ENCODE measurements at regions not wholly inside any gene's neighbourhood (a gene's known extent, or its start where the extent isn't known, plus 50 kb on each side); places are given as distances from the start of the nearest gene placed in this dataset.

DNA sequence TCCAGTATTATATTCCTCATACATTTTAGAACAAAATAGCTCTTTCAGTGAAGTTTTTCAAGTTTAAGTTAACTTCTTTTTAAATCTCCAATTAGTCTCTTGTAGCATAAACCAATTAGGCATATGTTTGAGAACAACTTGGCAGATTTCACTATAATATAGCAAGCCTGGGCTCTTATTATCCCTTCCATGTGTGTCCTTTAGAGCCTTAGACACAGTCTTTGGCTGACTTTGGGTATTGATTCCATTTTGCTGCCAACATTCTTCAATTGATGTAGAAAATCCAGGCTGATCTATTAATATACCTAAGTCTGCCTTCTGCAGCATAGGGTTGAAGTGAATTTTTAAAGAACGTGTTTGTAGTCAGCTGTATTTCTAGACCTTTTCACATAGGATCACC is 179.1 kb upstream of the RPRM start:
- Histone ChIP-seq H2AFZ (ENCODE audit: low read length) (no peak overlapping the region), H3K27me3 (ENCODE audit: insufficient read depth, low read length) (no peaks in the 10 kb centered on the region), H2BK5ac (ENCODE audit: insufficient read length, low read length) (no peak overlapping the region), H3T11ph (ENCODE audit: low read length) (no peak overlapping the region), H2BK120ac (ENCODE audit: low read depth, low read length, poor library complexity, severe bottlenecking) (no peak overlapping the region), H3K4me1 (ENCODE audit: insufficient read depth, low read length) (no peaks in the 10 kb centered on the region; the same call in 1 of the 2 replicates), H3K4me2 (ENCODE audit: insufficient read depth, insufficient read length, low read length) (no peak overlapping the region), H2AK5ac (ENCODE audit: insufficient read length, low read length) (no peak overlapping the region), H2BK20ac (ENCODE audit: low read depth, low read length, poor library complexity, severe bottlenecking) (no peak overlapping the region), H3K18ac (ENCODE audit: insufficient read length, low read depth, low read length) (no peak overlapping the region), H4K91ac (ENCODE audit: insufficient read length, low read depth, low read length) (no peak overlapping the region), H4K8ac (replicated peaks; ENCODE audit: insufficient read length, low read depth, low read length) (no peak overlapping the region), H2BK15ac (ENCODE audit: low read depth, low read length) (no peak overlapping the region), H3K79me1 (ENCODE audit: insufficient read depth, low read depth, low read length, poor library complexity, severe bottlenecking) (no peaks in the 10 kb centered on the region), H3K23me2 (ENCODE audit: insufficient read length, low read depth, low read length, poor library complexity, severe bottlenecking) (no peaks in the 10 kb centered on the region), H3K14ac (ENCODE audit: insufficient read depth, low read length) (no peak overlapping the region), H4K5ac (ENCODE audit: insufficient read length, low read depth, low read length) (no peak overlapping the region), H3K9me3 (ENCODE audit: control insufficient read depth, low read depth, low read length) (no peaks in the 10 kb centered on the region), H3K27ac (ENCODE audit: insufficient read length, low read depth, low read length) (no peak overlapping the region), H3K9ac (ENCODE audit: extremely low read depth, insufficient read length, low read length) (no peak overlapping the region), H3K56ac (ENCODE audit: insufficient read length, low read depth, low read length) (no peak overlapping the region), H3K4ac (ENCODE audit: low read depth, low read length) (no peak overlapping the region), H3K79me2 (ENCODE audit: insufficient read depth, low read length) (no peaks in the 10 kb centered on the region), H2BK12ac (ENCODE audit: insufficient read length, low read depth, low read length) (no peak overlapping the region), H4K20me1 (ENCODE audit: control insufficient read depth, insufficient read depth, insufficient read length) (no peaks in the 10 kb centered on the region), H3K23ac (ENCODE audit: insufficient read length, low read depth, low read length) (no peak overlapping the region)
- H3K36me3 Mint-ChIP-seq (ENCODE audit: insufficient read depth in 1 of 3, low read depth in 3 of 3): no peaks in the 10 kb centered on the region
- DNase-seq: no peak
- no peak overlapping the region for H3K27ac Mint-ChIP-seq
- TF ChIP-seq, protein P1, sequence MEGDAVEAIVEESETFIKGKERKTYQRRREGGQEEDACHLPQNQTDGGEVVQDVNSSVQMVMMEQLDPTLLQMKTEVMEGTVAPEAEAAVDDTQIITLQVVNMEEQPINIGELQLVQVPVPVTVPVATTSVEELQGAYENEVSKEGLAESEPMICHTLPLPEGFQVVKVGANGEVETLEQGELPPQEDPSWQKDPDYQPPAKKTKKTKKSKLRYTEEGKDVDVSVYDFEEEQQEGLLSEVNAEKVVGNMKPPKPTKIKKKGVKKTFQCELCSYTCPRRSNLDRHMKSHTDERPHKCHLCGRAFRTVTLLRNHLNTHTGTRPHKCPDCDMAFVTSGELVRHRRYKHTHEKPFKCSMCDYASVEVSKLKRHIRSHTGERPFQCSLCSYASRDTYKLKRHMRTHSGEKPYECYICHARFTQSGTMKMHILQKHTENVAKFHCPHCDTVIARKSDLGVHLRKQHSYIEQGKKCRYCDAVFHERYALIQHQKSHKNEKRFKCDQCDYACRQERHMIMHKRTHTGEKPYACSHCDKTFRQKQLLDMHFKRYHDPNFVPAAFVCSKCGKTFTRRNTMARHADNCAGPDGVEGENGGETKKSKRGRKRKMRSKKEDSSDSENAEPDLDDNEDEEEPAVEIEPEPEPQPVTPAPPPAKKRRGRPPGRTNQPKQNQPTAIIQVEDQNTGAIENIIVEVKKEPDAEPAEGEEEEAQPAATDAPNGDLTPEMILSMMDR (conservative IDR thresholded peaks at IDR 0.05): no peak
- 0 out of 5 replicates have a peak, but pooled peaks cover 0 to 1% of the 10 kb centered on the region in 2 experiments for H3K9me3 Mint-ChIP-seq
- no peak overlapping the region for H3K4me3 Mint-ChIP-seq
- H3K4me1 Mint-ChIP-seq: peaks cover 0 to 6% of the 10 kb centered on the region in 2 experiments; a peak in 1 of 4 replicates
- no CpG with 5 or more reads among the region's 1 CpG for WGBS (ENCODE audit: extremely low coverage, insufficient read length, low lambda C conversion rate)
- H3K27me3 Mint-ChIP-seq (ENCODE audit: low read depth): no peaks in the 10 kb centered on the region
